ENCODE measurements at regions not wholly inside any gene's neighbourhood (a gene's known extent, or its start where the extent isn't known, plus 50 kb on each side); places are given as distances from the start of the nearest gene placed in this dataset.

DNA sequence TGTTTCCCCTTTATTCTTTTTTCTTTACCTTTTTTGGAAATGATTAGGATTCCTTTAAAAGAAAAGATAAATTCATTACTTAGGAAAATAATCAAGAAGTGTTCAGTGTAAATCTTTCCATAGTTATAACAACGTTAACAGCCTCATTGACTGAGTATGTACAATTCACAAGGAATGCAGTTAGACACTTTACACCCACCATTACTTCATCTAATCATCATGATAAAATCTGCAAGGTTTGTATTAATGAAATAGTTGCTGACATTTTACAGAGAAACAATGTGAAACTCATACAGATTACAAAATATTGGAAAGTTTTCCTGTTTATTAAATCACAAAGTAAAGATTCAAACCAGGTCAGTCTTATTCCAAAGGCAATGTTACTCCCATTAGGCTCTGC lies 59.3 kb upstream of the NEGR1 start:
- Mint-ChIP-seq H3K36me3 (ENCODE audit: low read depth) (no peaks in the 10 kb centered on the region), H3K27ac (no peak overlapping the region), H3K9me3 (no peaks in the 10 kb centered on the region), H3K4me3 (no peak overlapping the region), H3K4me1 (no peaks in the 10 kb centered on the region), H3K27me3 (ENCODE audit: low read depth) (no peaks in the 10 kb centered on the region)
- TF ChIP-seq, protein P1, sequence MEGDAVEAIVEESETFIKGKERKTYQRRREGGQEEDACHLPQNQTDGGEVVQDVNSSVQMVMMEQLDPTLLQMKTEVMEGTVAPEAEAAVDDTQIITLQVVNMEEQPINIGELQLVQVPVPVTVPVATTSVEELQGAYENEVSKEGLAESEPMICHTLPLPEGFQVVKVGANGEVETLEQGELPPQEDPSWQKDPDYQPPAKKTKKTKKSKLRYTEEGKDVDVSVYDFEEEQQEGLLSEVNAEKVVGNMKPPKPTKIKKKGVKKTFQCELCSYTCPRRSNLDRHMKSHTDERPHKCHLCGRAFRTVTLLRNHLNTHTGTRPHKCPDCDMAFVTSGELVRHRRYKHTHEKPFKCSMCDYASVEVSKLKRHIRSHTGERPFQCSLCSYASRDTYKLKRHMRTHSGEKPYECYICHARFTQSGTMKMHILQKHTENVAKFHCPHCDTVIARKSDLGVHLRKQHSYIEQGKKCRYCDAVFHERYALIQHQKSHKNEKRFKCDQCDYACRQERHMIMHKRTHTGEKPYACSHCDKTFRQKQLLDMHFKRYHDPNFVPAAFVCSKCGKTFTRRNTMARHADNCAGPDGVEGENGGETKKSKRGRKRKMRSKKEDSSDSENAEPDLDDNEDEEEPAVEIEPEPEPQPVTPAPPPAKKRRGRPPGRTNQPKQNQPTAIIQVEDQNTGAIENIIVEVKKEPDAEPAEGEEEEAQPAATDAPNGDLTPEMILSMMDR (IDR thresholded peaks at IDR 0.05; ENCODE audit: unreplicated experiment in 3 of 3): no peak

DNA sequence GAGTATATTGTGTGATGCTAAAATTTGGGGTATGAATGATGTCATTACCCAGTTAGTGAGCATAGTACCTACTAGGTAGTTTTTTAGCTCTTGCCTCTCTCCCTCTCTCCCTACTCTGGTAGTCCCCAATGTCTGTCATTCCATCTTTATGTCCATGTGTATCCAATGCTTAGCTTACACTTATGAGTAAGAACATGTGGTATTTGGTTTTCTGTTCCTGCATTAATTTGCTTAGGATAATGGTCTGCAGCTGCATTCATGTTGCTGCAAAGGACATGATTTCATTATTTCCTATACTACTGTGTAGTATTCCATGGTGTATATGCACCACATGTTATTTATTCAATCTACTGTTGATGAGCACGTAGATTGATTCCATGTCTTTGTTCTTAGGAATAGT lies 54.4 kb upstream of the NEGR1 start:
- H3K27ac Mint-ChIP-seq: no peak overlapping the region

More for the DNA sequence above, 54.4 kb upstream of the NEGR1 start:
- Mint-ChIP-seq H3K27me3 (ENCODE audit: low read depth) (no peaks in the 10 kb centered on the region), H3K4me1 (no peaks in the 10 kb centered on the region), H3K4me3 (no peak overlapping the region), H3K36me3 (ENCODE audit: low read depth) (no peaks in the 10 kb centered on the region), H3K9me3 (no peaks in the 10 kb centered on the region)
- TF ChIP-seq, protein P1 (IDR thresholded peaks at IDR 0.05; ENCODE audit: unreplicated experiment in 3 of 3): no peak

Data from nephron (organoid).